Stomach (tissue), 8 donors: ENCODE measurements at regions not wholly inside any gene's neighbourhood (a gene's known extent, or its start where the extent isn't known, plus 50 kb on each side); places are given as distances from the start of the nearest gene placed in this dataset.

Source experiments
- DNase-seq, 2 donors: peaks; one replicate each; pipeline versions ENCODE4 v3.0.0 to v3.0.0-alpha.2; 2013 to 2019
- H3K27ac ChIP-seq, 5 donors: fragments of 200-600 bp in 4 of 5; sonication (generic) in 4 of 5; one replicate each; pipeline ENCODE4 v1.5.1; 2013 to 2019; ENCODE audit warnings: mild to moderate bottlenecking in 1 of 5, moderate library complexity in 1 of 5
- H3K27me3 ChIP-seq, 3 donors: fragments of 200-600 bp; sonication (generic); one replicate each; pipeline ENCODE4 v1.5.1; 2017 to 2019; ENCODE audit warnings: mixed run types in 1 of 3
- H3K36me3 ChIP-seq, 4 donors: fragments of 200-600 bp; sonication (generic); 1 replicate in 3 of 4; 2 replicates in 1 of 4; pipeline ENCODE4 v1.5.1; 2016 to 2019
- H3K4me1 ChIP-seq, 4 donors: fragments of 200-600 bp; sonication (generic); one replicate each; pipeline ENCODE4 v1.5.1; 2016 to 2019
- H3K4me3 ChIP-seq, 4 donors: fragments of 200-600 bp; sonication (generic) in 3 of 4; one replicate each; pipeline ENCODE4 v1.5.1; 2016 to 2019; ENCODE audit warnings: mild to moderate bottlenecking in 1 of 4
- H3K9me3 ChIP-seq, 4 donors: fragments of 200-600 bp; sonication (generic); one replicate each; pipeline ENCODE4 v1.5.1; 2016 to 2019
- EP300 ChIP-seq: sonication (generic); formaldehyde crosslinking; IDR thresholded peaks from one replicate; pipeline ENCODE4 v1.6.1; 2017; ENCODE audit warnings: antibody characterized with exemption
- POLR2A ChIP-seq, 4 donors: fragments of 450-650 bp; IDR thresholded peaks; one replicate each; pipeline ENCODE4 v1.6.1; 2016; ENCODE audit warnings: antibody characterized with exemption in 4 of 4, control low read depth in 2 of 4, mild to moderate bottlenecking in 1 of 4, moderate library complexity in 1 of 4
- POLR2AphosphoS5 ChIP-seq, 3 donors: sonication (generic); formaldehyde crosslinking; IDR thresholded peaks; one replicate each; pipeline ENCODE4 v1.6.1; 2016; ENCODE audit warnings: antibody characterized with exemption in 3 of 3
- WGBS, 5 donors: extraction: QIAGEN DNeasy Blood & Tissue Kit in 3 of 5; methylation state at CpG; one replicate each; pipeline versions ENCODE4 v1.1.5 to v1.1.7; 2013 to 2018; 5-methylcytosine and 5-hydroxymethylcytosine counted together
- intact Hi-C: fragments of 100-400 bp; cut with DNase I; formaldehyde crosslinking; loops from one replicate; pipeline ENCODE4 v1.15.1; 2023; ENCODE audit warnings: low total_unique reads
- TF ChIP-seq, protein P1 (sequence below), 7 experiments: fragments of 450-650 bp in 4 of 7; fragments of 200-600 bp in 3 of 7; sonication (generic) in 3 of 7; IDR thresholded peaks; one replicate each; pipeline ENCODE4 v1.5.1; 2016 to 2019; ENCODE audit warnings: antibody characterized with exemption in 7 of 7, control low read depth in 2 of 7, mild to moderate bottlenecking in 1 of 7
- donor health status: healthy with polysubstance abuse.
- donor health status: Bipolar disorder and iron deficiency.
- donor health status: healthy.

DNA sequence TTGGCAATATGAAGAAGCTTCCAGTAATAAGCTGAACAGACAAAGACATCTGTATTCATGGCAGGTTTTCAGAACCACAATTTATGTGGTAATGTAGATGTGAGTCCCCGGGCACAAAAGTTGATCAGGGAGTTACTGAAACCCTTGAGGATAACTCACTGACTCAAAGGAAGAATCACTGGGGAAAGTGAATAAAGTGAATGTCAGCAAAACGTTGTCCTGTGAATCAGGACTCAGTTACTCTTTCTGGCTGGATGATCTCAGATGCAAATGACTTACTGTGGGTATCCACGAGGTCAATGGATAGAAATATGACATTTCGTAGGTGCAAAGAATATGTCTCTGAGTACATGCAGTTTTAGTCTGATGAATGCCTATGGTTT lies 172.8 kb upstream of the CTBP2 start:
- Histone ChIP-seq H3K9me3 (no peaks in the 10 kb centered on the region), H3K27ac (no peak overlapping the region), H3K4me3 (no peak overlapping the region), H3K4me1 (no peaks in the 10 kb centered on the region), H3K36me3 (no peaks in the 10 kb centered on the region), H3K27me3 (no peaks in the 10 kb centered on the region)
- no peak for TF ChIP-seq POLR2A (IDR thresholded peaks at IDR 0.05)
- no peak for TF ChIP-seq POLR2AphosphoS5 (IDR thresholded peaks at IDR 0.05)
- TF ChIP-seq EP300: no peak
- TF ChIP-seq, protein P1, sequence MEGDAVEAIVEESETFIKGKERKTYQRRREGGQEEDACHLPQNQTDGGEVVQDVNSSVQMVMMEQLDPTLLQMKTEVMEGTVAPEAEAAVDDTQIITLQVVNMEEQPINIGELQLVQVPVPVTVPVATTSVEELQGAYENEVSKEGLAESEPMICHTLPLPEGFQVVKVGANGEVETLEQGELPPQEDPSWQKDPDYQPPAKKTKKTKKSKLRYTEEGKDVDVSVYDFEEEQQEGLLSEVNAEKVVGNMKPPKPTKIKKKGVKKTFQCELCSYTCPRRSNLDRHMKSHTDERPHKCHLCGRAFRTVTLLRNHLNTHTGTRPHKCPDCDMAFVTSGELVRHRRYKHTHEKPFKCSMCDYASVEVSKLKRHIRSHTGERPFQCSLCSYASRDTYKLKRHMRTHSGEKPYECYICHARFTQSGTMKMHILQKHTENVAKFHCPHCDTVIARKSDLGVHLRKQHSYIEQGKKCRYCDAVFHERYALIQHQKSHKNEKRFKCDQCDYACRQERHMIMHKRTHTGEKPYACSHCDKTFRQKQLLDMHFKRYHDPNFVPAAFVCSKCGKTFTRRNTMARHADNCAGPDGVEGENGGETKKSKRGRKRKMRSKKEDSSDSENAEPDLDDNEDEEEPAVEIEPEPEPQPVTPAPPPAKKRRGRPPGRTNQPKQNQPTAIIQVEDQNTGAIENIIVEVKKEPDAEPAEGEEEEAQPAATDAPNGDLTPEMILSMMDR (IDR thresholded peaks at IDR 0.05): no peak
- 71 to 77% (median 74%) methylated on average over 4 of the region's 4 CpGs for WGBS, 5 donors
- intact Hi-C loops: no loop called here
- DNase-seq: no peak

DNA sequence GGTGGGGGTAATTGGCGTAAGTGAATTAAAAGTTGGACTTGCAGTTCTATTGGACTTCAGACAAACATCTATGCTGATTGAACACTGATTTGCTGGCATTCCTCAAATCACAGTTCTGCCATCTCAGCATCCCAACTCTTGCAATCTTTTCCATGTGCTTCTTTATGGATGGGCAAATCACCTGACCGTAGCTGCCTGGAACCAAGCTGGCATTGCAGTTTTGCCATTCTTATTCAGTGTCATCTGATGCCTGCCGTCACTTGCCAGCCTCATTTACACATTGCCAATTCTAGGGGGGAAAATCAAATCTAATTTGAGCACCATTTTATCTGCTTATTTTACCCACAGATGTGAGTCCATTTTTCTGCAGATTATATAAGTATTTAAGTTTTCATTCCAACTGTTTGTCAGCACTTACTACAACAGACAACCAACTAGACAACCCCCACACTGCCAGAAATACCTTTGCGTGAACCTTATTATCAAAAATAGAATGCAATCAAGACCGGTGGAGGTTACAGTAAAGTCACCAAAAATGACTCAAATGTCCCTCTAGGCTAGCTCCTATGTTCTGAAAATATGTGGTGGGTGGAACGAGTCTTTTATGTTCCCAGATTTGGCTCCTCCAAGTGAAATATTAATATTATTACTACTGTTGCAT lies 172.3 kb upstream of the CTBP2 start:
- Histone ChIP-seq H3K36me3 (no peaks in the 10 kb centered on the region), H3K27ac (no peak overlapping the region), H3K4me1 (no peaks in the 10 kb centered on the region), H3K27me3 (no peaks in the 10 kb centered on the region), H3K4me3 (no peak overlapping the region), H3K9me3 (no peaks in the 10 kb centered on the region)
- no peak for DNase-seq
- TF ChIP-seq EP300 (no peak), POLR2AphosphoS5 (IDR thresholded peaks at IDR 0.05) (no peak), POLR2A (IDR thresholded peaks at IDR 0.05) (no peak)
- TF ChIP-seq, protein P1 (IDR thresholded peaks at IDR 0.05): no peak
- intact Hi-C loops: no loop called here
- WGBS, 5 donors: 82 to 90% (median 87%) methylated on average over 6 of the region's 6 CpGs

DNA sequence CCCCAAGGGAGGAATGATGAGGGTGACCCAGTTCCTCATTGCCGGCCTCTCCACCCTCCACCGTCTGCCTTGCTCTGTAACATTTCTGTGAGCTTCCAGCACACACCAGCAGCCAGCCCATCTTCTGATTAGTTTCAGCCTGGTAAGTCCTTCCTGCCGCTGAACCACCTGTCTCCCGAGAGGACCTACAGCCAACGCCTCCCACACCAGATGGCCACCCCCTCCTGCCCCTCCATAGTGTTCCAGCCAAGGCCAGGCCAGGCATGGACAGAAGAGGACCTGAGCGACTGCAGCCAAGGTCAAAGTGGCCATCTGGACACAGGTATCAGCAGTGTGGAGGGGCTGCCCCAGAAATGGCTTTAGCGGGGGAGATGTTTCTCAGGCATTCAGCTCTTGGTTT lies 170.7 kb upstream of the CTBP2 start:
- no peaks in the 10 kb centered on the region for H3K27me3 ChIP-seq
- intact Hi-C loops: no loop called here
- peaks cover 0 to 15% (median 8%) of the 10 kb centered on the region in 4 donors for H3K9me3 ChIP-seq
- H3K4me3 ChIP-seq: no peak overlapping the region
- H3K4me1 ChIP-seq: no peaks in the 10 kb centered on the region
- DNase-seq: no peak
- TF ChIP-seq POLR2AphosphoS5 (IDR thresholded peaks at IDR 0.05) (no peak), EP300 (no peak), POLR2A (IDR thresholded peaks at IDR 0.05) (no peak)
- TF ChIP-seq, protein P1 (IDR thresholded peaks at IDR 0.05): no peak
- H3K27ac ChIP-seq: no peak overlapping the region
- WGBS, 5 donors: 92 to 96% (median 93%) methylated on average over 5 to 7 of the region's 7 CpGs
- H3K36me3 ChIP-seq: no peaks in the 10 kb centered on the region

DNA sequence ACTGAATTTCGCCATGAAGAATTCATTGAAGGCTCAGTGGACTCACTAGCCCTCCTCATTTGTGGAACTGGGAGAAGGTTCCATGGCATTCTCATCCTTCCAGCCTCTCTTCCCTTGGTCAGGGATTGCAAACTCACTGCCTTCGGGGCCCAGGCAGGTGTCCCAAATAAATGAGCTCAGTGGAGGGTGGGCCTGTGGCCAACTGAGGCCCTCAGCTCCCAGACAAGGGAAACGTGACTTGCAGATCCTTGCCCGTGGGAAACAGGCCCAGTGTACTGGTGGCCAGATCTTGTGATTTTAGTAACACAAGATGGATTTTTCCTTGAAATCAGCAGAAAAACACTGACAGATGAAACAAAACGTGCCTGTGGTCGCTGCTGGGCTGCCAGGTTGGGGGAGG lies 168.7 kb upstream of the CTBP2 start:
- intact Hi-C loops: no loop called here
- Histone ChIP-seq H3K4me3 (no peak overlapping the region), H3K9me3 (peaks cover 0 to 19% (median 10%) of the 10 kb centered on the region in 4 donors), H3K36me3 (no peaks in the 10 kb centered on the region), H3K27ac (no peak overlapping the region), H3K4me1 (no peaks in the 10 kb centered on the region), H3K27me3 (no peaks in the 10 kb centered on the region)
- 73 to 76% (median 74%) methylated on average over 6 of the region's 6 CpGs for WGBS, 5 donors
- no peak for DNase-seq
- no peak for TF ChIP-seq EP300
- TF ChIP-seq POLR2A (IDR thresholded peaks at IDR 0.05): no peak
- TF ChIP-seq, protein P1 (IDR thresholded peaks at IDR 0.05): no peak
- TF ChIP-seq POLR2AphosphoS5 (IDR thresholded peaks at IDR 0.05): no peak
